OCI-LY7 (cell line): ENCODE measurements at regions not wholly inside any gene's neighbourhood (a gene's known extent, or its start where the extent isn't known, plus 50 kb on each side); places are given as distances from the start of the nearest gene placed in this dataset.

ENCODE experiments used
- BruUV-seq: library from RNA; stranded (reverse); fragments of 400-500 nt; replicated peaks from 2 replicates; lab custom pipeline; 2021; lab: Mats Ljungman, UMichigan
- CTCF ChIA-PET: fragments of 300-600 bp; sonication (Branson Sonifier 250); formaldehyde crosslinking; loops from one replicate; lab custom pipeline; 2022; ENCODE audit warnings: antibody characterized with exemption; ENCODE audit not compliant: unreplicated experiment; lab: Charles Lee
- POLR2A ChIA-PET: fragments of 300-600 bp; sonication (Branson Sonifier 250); formaldehyde crosslinking; loops from one replicate; lab custom pipeline; 2022; ENCODE audit warnings: antibody characterized with exemption; lab: Charles Lee
- DNase-seq: peaks from one replicate; pipeline ENCODE4 v3.0.0-alpha.2; 2015; ENCODE audit warnings: low spot score
- H2AFZ ChIP-seq: fragments of 200-600 bp; sonication (generic), shearing (Covaris generic); 2 replicates; pipeline ENCODE4 v1.6.1; 2014; ENCODE audit warnings: mild to moderate bottlenecking, antibody characterized with exemption, low read length, moderate library complexity
- H3K27ac ChIP-seq: fragments of 200-600 bp; sonication (generic); 2 replicates; pipeline ENCODE4 v1.5.1; 2014; ENCODE audit warnings: mixed run types, low read depth, mild to moderate bottlenecking, moderate library complexity, low read length, inconsistent platforms; ENCODE audit not compliant: poor library complexity, severe bottlenecking
- H3K36me3 ChIP-seq: fragments of 200-600 bp; sonication (generic); 2 replicates; pipeline ENCODE4 v1.6.1; 2014; ENCODE audit warnings: mild to moderate bottlenecking, antibody characterized with exemption, low read length, moderate library complexity, mixed read lengths; ENCODE audit not compliant: insufficient read depth
- H3K4me1 ChIP-seq: fragments of 200-600 bp; sonication (generic); 2 replicates; pipeline ENCODE4 v1.5.1; 2014; ENCODE audit warnings: mild to moderate bottlenecking, low read length; ENCODE audit not compliant: insufficient read depth, poor library complexity, severe bottlenecking
- H3K4me2 ChIP-seq: fragments of 200-600 bp; sonication (generic); 2 replicates; pipeline ENCODE4 v1.6.1; 2014; ENCODE audit warnings: mild to moderate bottlenecking, low read length
- H3K4me3 ChIP-seq: fragments of 200-600 bp; sonication (generic); 2 replicates; pipeline ENCODE4 v1.5.1; 2014; ENCODE audit warnings: mild to moderate bottlenecking, low read depth, low read length; ENCODE audit not compliant: poor library complexity, severe bottlenecking
- H3K79me2 ChIP-seq: fragments of 200-600 bp; sonication (generic); 2 replicates; pipeline ENCODE4 v1.6.1; 2016; ENCODE audit warnings: low read depth, mild to moderate bottlenecking, low read length, moderate library complexity, mixed read lengths; ENCODE audit not compliant: insufficient read depth
- H3K9me2 ChIP-seq: fragments of 200-600 bp; sonication (generic); 2 replicates; pipeline ENCODE4 v1.6.1; 2016; ENCODE audit warnings: mild to moderate bottlenecking, low read length, mixed read lengths; ENCODE audit not compliant: insufficient read depth
- H3K9me3 ChIP-seq: fragments of 200-600 bp; sonication (generic); 2 replicates; pipeline ENCODE4 v1.6.1; 2014; ENCODE audit warnings: mild to moderate bottlenecking, mixed run types, low read length, mixed read lengths
- H4K20me1 ChIP-seq: fragments of 200-600 bp; sonication (generic); 2 replicates; pipeline ENCODE4 v1.6.1; 2014; ENCODE audit warnings: mild to moderate bottlenecking, antibody characterized with exemption, low read length, moderate library complexity, mixed read lengths; ENCODE audit not compliant: insufficient read depth
- CTCF ChIP-seq: fragments of 200-600 bp; sonication (generic); conservative IDR thresholded peaks from 2 replicates; pipeline ENCODE4 v1.5.1; 2014; ENCODE audit warnings: mild to moderate bottlenecking, antibody characterized with exemption, low read length, moderate library complexity, mixed read lengths
- EZH2phosphoT487 ChIP-seq: fragments of 200-600 bp; sonication (generic); IDR thresholded peaks from 2 replicates; pipeline ENCODE4 v1.6.1; 2018; ENCODE audit warnings: low read depth, borderline replicate concordance, mild to moderate bottlenecking, mixed run types, antibody characterized with exemption, low read length, moderate library complexity, mixed read lengths
- intact Hi-C: fragments of 100-400 bp; cut with micrococcal nuclease; formaldehyde crosslinking; loops from one replicate; pipeline ENCODE4 v1.10.0; 2022; ENCODE audit not compliant: unreplicated experiment

DNA sequence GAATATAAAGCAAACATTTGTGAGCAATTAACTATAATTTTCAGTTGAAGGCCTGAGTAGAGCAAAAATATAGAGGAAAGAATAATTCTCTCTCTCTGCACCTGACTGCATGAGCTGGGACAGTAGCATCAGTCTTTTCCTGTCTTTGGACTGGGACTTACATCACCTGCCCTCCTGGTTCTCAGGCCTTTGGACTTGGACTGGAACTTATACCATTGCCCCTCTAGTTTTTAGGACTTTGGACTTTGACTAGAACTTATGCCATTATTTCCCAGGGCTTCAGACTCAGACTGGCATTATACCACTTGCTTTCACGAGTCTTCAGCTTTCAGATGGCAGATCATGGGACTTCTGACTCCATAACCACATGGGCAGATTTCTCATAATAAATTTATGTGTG, 81.0 kb upstream of the SLC25A13 start:
- CTCF ChIA-PET: no interaction called here
- no peak overlapping the region for H3K4me3 ChIP-seq
- intact Hi-C loops: no loop called here
- no peak overlapping the region for H2AFZ ChIP-seq
- H3K9me2 ChIP-seq: no peaks in the 10 kb centered on the region
- DNase-seq: no peak
- no peaks in the 10 kb centered on the region for H3K36me3 ChIP-seq
- BruUV-seq: no TSS peak
- no peaks in the 10 kb centered on the region for H3K4me1 ChIP-seq
- no peaks in the 10 kb centered on the region for H4K20me1 ChIP-seq
- no peak overlapping the region for H3K27ac ChIP-seq
- no peaks in the 10 kb centered on the region for H3K9me3 ChIP-seq
- no peak overlapping the region for H3K4me2 ChIP-seq
- H3K79me2 ChIP-seq: no peaks in the 10 kb centered on the region
- POLR2A ChIA-PET: no interaction called here
- no peak for TF ChIP-seq CTCF
- TF ChIP-seq EZH2phosphoT487: no peak

DNA sequence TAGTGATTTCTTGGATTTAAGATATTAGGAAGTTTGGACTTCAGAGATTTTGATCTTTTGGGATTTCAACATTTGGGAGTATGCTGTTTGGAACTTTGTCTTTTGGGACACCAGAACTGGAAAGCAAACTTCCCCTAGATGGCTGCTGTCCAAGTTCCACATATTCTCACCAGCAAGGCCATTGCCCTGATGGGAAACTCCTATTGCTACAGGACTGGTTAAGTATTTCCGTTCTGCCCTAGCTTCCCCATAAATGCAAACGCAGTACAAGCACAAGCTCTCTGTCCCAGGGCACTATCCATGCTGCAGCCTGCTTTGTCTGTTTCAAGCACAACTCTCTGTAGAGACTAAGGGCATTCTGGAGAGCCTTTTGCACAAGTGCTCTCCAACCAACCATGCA, 79.3 kb upstream of the SLC25A13 start:
- H3K36me3 ChIP-seq: no peaks in the 10 kb centered on the region
- H2AFZ ChIP-seq: no peak overlapping the region
- no peak overlapping the region for H3K4me2 ChIP-seq
- POLR2A ChIA-PET: no interaction called here
- no peaks in the 10 kb centered on the region for H3K4me1 ChIP-seq
- no peaks in the 10 kb centered on the region for H3K79me2 ChIP-seq
- no peak for DNase-seq
- no TSS peak for BruUV-seq
- H3K9me2 ChIP-seq: no peaks in the 10 kb centered on the region
- CTCF ChIA-PET: no interaction called here
- no peak for TF ChIP-seq CTCF
- no peak for TF ChIP-seq EZH2phosphoT487
- no peaks in the 10 kb centered on the region for H3K9me3 ChIP-seq
- no peak overlapping the region for H3K27ac ChIP-seq
- no peaks in the 10 kb centered on the region for H4K20me1 ChIP-seq
- intact Hi-C loops: no loop called here
- no peak overlapping the region for H3K4me3 ChIP-seq

DNA sequence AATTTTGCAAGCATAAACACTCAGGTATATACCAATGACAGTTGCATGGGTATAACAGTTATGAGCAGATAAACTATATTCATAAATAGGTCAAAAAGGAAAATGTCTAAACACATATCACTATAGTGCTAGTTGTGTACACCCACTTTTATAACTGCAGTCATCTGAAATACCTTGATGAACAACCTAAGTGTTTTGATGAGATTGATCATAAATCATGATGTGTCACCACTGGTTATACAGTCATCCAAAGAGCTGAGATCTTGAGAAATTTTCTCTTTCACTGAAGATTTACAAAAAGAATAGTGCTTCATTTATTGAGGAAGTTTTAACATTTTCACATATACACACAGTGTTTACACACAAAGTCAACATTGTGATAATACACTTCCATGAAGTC, 78.6 kb upstream of the SLC25A13 start:
- no peak for DNase-seq
- ChIA-PET CTCF (no interaction called here), POLR2A (no interaction called here)
- Histone ChIP-seq H3K4me2 (no peak overlapping the region), H4K20me1 (no peaks in the 10 kb centered on the region), H3K79me2 (no peaks in the 10 kb centered on the region), H3K9me2 (no peaks in the 10 kb centered on the region), H3K27ac (no peak overlapping the region), H3K36me3 (no peaks in the 10 kb centered on the region), H3K9me3 (no peaks in the 10 kb centered on the region), H3K4me1 (no peaks in the 10 kb centered on the region), H3K4me3 (no peak overlapping the region), H2AFZ (no peak overlapping the region)
- no TSS peak for BruUV-seq
- TF ChIP-seq CTCF: no peak
- no peak for TF ChIP-seq EZH2phosphoT487
- intact Hi-C loops: no loop called here
